ENCODE measurements at regions not wholly inside any gene's neighbourhood (a gene's known extent, or its start where the extent isn't known, plus 50 kb on each side); places are given as distances from the start of the nearest gene placed in this dataset.

GRCh38 chr4:174137698-174138097 lies 145.8 kb downstream of the FBXO8 start:
- Mint-ChIP-seq H3K27ac (no peak overlapping the region), H3K36me3 (peaks cover 2% of the 10 kb centered on the region), H3K9me3 (no peaks in the 10 kb centered on the region), H3K4me1 (peaks cover 0 to 3% (median 0%) of the 10 kb centered on the region in 3 donors), H3K4me3 (no peak overlapping the region), H3K27me3 (peaks cover 3% of the 10 kb centered on the region)

- Mint-ChIP-seq H3K4me3 (no peak overlapping the region), H3K4me1 (peaks cover 0 to 3% (median 0%) of the 10 kb centered on the region in 3 donors), H3K27ac (no peak overlapping the region), H3K27me3 (peaks cover 1% of the 10 kb centered on the region), H3K36me3 (peaks cover 2% of the 10 kb centered on the region), H3K9me3 (no peaks in the 10 kb centered on the region)
These were observed 147.5 kb downstream of the FBXO8 start for GRCh38 chr4:174135936-174136406.

GRCh38 chr4:174135530-174135929 lies 147.9 kb downstream of the FBXO8 start:
- H3K9me3 Mint-ChIP-seq = no peaks in the 10 kb centered on the region
- peaks cover 1% of the 10 kb centered on the region for H3K27me3 Mint-ChIP-seq
- H3K36me3 Mint-ChIP-seq = peaks cover 2% of the 10 kb centered on the region
- H3K4me1 Mint-ChIP-seq = peaks cover 0 to 3% (median 0%) of the 10 kb centered on the region in 3 donors
- no peak overlapping the region for H3K4me3 Mint-ChIP-seq
- H3K27ac Mint-ChIP-seq = no peak overlapping the region

GRCh38 chr4:174134361-174134760 lies 149.1 kb downstream of the FBXO8 start:
- no peaks in the 10 kb centered on the region for H3K9me3 Mint-ChIP-seq
- H3K27ac Mint-ChIP-seq = no peak overlapping the region

GRCh38 chr4:174133551-174133950 lies 149.9 kb downstream of the FBXO8 start:
- no peaks in the 10 kb centered on the region for H3K9me3 Mint-ChIP-seq
- no peak overlapping the region for H3K27ac Mint-ChIP-seq
- peaks cover 0 to 1% (median 0%) of the 10 kb centered on the region in 3 donors for H3K4me1 Mint-ChIP-seq
- no peak overlapping the region for H3K4me3 Mint-ChIP-seq
- peaks cover 1% of the 10 kb centered on the region for H3K27me3 Mint-ChIP-seq
- no peaks in the 10 kb centered on the region for H3K36me3 Mint-ChIP-seq

More at GRCh38 chr4:174134361-174134760, 149.1 kb downstream of the FBXO8 start:
- H3K36me3 Mint-ChIP-seq = no peaks in the 10 kb centered on the region
- H3K4me3 Mint-ChIP-seq = no peak overlapping the region
- peaks cover 0 to 1% (median 0%) of the 10 kb centered on the region in 3 donors for H3K4me1 Mint-ChIP-seq
- H3K27me3 Mint-ChIP-seq = peaks cover 1% of the 10 kb centered on the region

- Mint-ChIP-seq H3K4me3 (no peak overlapping the region), H3K27me3 (peaks cover 7% of the 10 kb centered on the region), H3K27ac (no peak overlapping the region), H3K4me1 (peaks cover 0 to 1% (median 0%) of the 10 kb centered on the region in 3 donors), H3K36me3 (no peaks in the 10 kb centered on the region), H3K9me3 (no peaks in the 10 kb centered on the region)
These were observed 151.6 kb downstream of the FBXO8 start for GRCh38 chr4:174131901-174132300.

GRCh38 chr4:174122705-174123104 lies 160.8 kb downstream of the FBXO8 start:
- no peak overlapping the region for H3K4me3 Mint-ChIP-seq
- peaks cover 0 to 4% (median 2%) of the 10 kb centered on the region in 3 donors for H3K4me1 Mint-ChIP-seq
- no peaks in the 10 kb centered on the region for H3K36me3 Mint-ChIP-seq
- peaks cover 6% of the 10 kb centered on the region for H3K27me3 Mint-ChIP-seq
- H3K27ac Mint-ChIP-seq = no peak overlapping the region
- H3K9me3 Mint-ChIP-seq = peaks cover 0 to 2% (median 0%) of the 10 kb centered on the region in 3 donors

- Mint-ChIP-seq H3K27me3 (peaks cover 5% of the 10 kb centered on the region), H3K4me3 (no peak overlapping the region), H3K4me1 (peaks cover 0 to 4% (median 2%) of the 10 kb centered on the region in 3 donors), H3K9me3 (peaks cover 0 to 2% (median 0%) of the 10 kb centered on the region in 3 donors), H3K36me3 (no peaks in the 10 kb centered on the region), H3K27ac (no peak overlapping the region)
These were observed 162.8 kb downstream of the FBXO8 start for GRCh38 chr4:174120446-174121295.

- H3K36me3 Mint-ChIP-seq = no peaks in the 10 kb centered on the region
- peaks cover 5% of the 10 kb centered on the region for H3K27me3 Mint-ChIP-seq
- H3K4me1 Mint-ChIP-seq = peaks cover 0 to 4% (median 2%) of the 10 kb centered on the region in 3 donors
- H3K4me3 Mint-ChIP-seq = no peak overlapping the region
- no peak overlapping the region for H3K27ac Mint-ChIP-seq
- peaks cover 0 to 2% (median 0%) of the 10 kb centered on the region in 3 donors for H3K9me3 Mint-ChIP-seq
These were observed 163.6 kb downstream of the FBXO8 start for GRCh38 chr4:174119830-174120229.

GRCh38 chr4:174119051-174119450 lies 164.4 kb downstream of the FBXO8 start:
- no peaks in the 10 kb centered on the region for H3K36me3 Mint-ChIP-seq
- H3K4me1 Mint-ChIP-seq = peaks cover 0 to 4% (median 2%) of the 10 kb centered on the region in 3 donors
- H3K27ac Mint-ChIP-seq = no peak overlapping the region
- peaks cover 5% of the 10 kb centered on the region for H3K27me3 Mint-ChIP-seq
- no peak overlapping the region for H3K4me3 Mint-ChIP-seq
- H3K9me3 Mint-ChIP-seq = no peaks in the 10 kb centered on the region

- Mint-ChIP-seq H3K27me3 (peaks cover 5% of the 10 kb centered on the region), H3K4me3 (no peak overlapping the region), H3K9me3 (no peaks in the 10 kb centered on the region)
These were observed 165.3 kb downstream of the FBXO8 start for GRCh38 chr4:174118171-174118570.

GRCh38 chr4:174117445-174117844 lies 166.0 kb downstream of the FBXO8 start:
- Mint-ChIP-seq H3K27ac (no peak overlapping the region), H3K27me3 (peaks cover 5% of the 10 kb centered on the region), H3K9me3 (no peaks in the 10 kb centered on the region), H3K36me3 (no peaks in the 10 kb centered on the region), H3K4me1 (peaks cover 0 to 4% (median 2%) of the 10 kb centered on the region in 3 donors), H3K4me3 (no peak overlapping the region)

More at GRCh38 chr4:174118171-174118570, 165.3 kb downstream of the FBXO8 start:
- Mint-ChIP-seq H3K27ac (no peak overlapping the region), H3K4me1 (peaks cover 0 to 4% (median 2%) of the 10 kb centered on the region in 3 donors), H3K36me3 (no peaks in the 10 kb centered on the region)

- Mint-ChIP-seq H3K27me3 (peaks cover 7% of the 10 kb centered on the region), H3K4me3 (no peak overlapping the region), H3K27ac (no peak overlapping the region), H3K9me3 (no peaks in the 10 kb centered on the region), H3K4me1 (peaks cover 0 to 4% (median 2%) of the 10 kb centered on the region in 3 donors), H3K36me3 (no peaks in the 10 kb centered on the region)
These were observed 167.4 kb downstream of the FBXO8 start for GRCh38 chr4:174116021-174116420.

GRCh38 chr4:174111422-174111821 lies 172.0 kb downstream of the FBXO8 start:
- H3K4me1 Mint-ChIP-seq = no peaks in the 10 kb centered on the region
- H3K4me3 Mint-ChIP-seq = no peak overlapping the region
- no peaks in the 10 kb centered on the region for H3K36me3 Mint-ChIP-seq
- no peak overlapping the region for H3K27ac Mint-ChIP-seq
- H3K27me3 Mint-ChIP-seq = peaks cover 7% of the 10 kb centered on the region
- H3K9me3 Mint-ChIP-seq = no peaks in the 10 kb centered on the region

GRCh38 chr4:174110180-174110579 lies 173.3 kb downstream of the FBXO8 start:
- no peaks in the 10 kb centered on the region for H3K4me1 Mint-ChIP-seq

More at GRCh38 chr4:174110180-174110579, 173.3 kb downstream of the FBXO8 start:
- peaks cover 8% of the 10 kb centered on the region for H3K27me3 Mint-ChIP-seq
- no peaks in the 10 kb centered on the region for H3K9me3 Mint-ChIP-seq
- no peak overlapping the region for H3K4me3 Mint-ChIP-seq
- no peak overlapping the region for H3K27ac Mint-ChIP-seq
- no peaks in the 10 kb centered on the region for H3K36me3 Mint-ChIP-seq

All from IgD-negative memory B cell (primary cell).